ENCODE measurements at regions not wholly inside any gene's neighbourhood (a gene's known extent, or its start where the extent isn't known, plus 50 kb on each side); places are given as distances from the start of the nearest gene placed in this dataset.
"Not testable (repeated sequence)": the region's sequence is repeated elsewhere in the genome, so short reads cannot be mapped to it uniquely, and the experiment has no call there.

GRCh38 chr4:93912146-93912545 lies 83.6 kb downstream of the ATOH1 start:
- no peaks in the 10 kb centered on the region for H3K4me1 Mint-ChIP-seq
- H3K9me3 ChIP-seq (ENCODE audit: control insufficient read depth, insufficient read depth, low read length) = no peaks in the 10 kb centered on the region
- H3K27ac ChIP-seq (ENCODE audit: low read length) = no peak overlapping the region
- WGBS (ENCODE audit: insufficient coverage) = no CpG with 5 or more reads among the region's 2 CpGs
- H3K27me3 ChIP-seq (ENCODE audit: control insufficient read depth, insufficient read depth, low read length) = no peaks in the 10 kb centered on the region
- DNase-seq = no peak
- H3K4me1 ChIP-seq (ENCODE audit: control insufficient read depth, insufficient read depth, low read length) = no peaks in the 10 kb centered on the region
- no peaks in the 10 kb centered on the region for H3K36me3 ChIP-seq (ENCODE audit: control insufficient read depth, insufficient read depth, low read length)
- H3K27me3 Mint-ChIP-seq (ENCODE audit: low read depth in 2 of 2) = no peaks in the 10 kb centered on the region
- intact Hi-C loops (cut with micrococcal nuclease) = no loop called here
- H3K4me3 ChIP-seq (ENCODE audit: low read length) = no peak overlapping the region
- no peaks in the 10 kb centered on the region for H3K36me3 Mint-ChIP-seq
- H3K4me3 Mint-ChIP-seq = no peak overlapping the region
- no peak for ATAC-seq
- no peak for TF ChIP-seq CTCF (IDR thresholded peaks at IDR 0.05)
- no peak overlapping the region for H3K27ac Mint-ChIP-seq
- peaks cover 3 to 9% of the 10 kb centered on the region in 2 donors for H3K9me3 Mint-ChIP-seq

GRCh38 chr4:93918856-93919255 lies 90.3 kb downstream of the ATOH1 start:
- H3K9me3 Mint-ChIP-seq = peaks cover 9% of the 10 kb centered on the region in 2 donors
- H3K27ac ChIP-seq (ENCODE audit: low read length) = no peak overlapping the region
- intact Hi-C loops (cut with micrococcal nuclease) = no loop called here
- H3K36me3 ChIP-seq (ENCODE audit: control insufficient read depth, insufficient read depth, low read length) = no peaks in the 10 kb centered on the region
- no peaks in the 10 kb centered on the region for H3K27me3 Mint-ChIP-seq (ENCODE audit: low read depth in 2 of 2)
- H3K4me3 Mint-ChIP-seq = no peak overlapping the region
- no peak overlapping the region for H3K4me3 ChIP-seq (ENCODE audit: low read length)
- H3K9me3 ChIP-seq (ENCODE audit: control insufficient read depth, insufficient read depth, low read length) = no peaks in the 10 kb centered on the region
- no peaks in the 10 kb centered on the region for H3K4me1 ChIP-seq (ENCODE audit: control insufficient read depth, insufficient read depth, low read length)
- 45% methylated on average over 2 of the region's 2 CpGs for WGBS (ENCODE audit: insufficient coverage)
- no peaks in the 10 kb centered on the region for H3K4me1 Mint-ChIP-seq
- no peaks in the 10 kb centered on the region for H3K27me3 ChIP-seq (ENCODE audit: control insufficient read depth, insufficient read depth, low read length)
- TF ChIP-seq CTCF (IDR thresholded peaks at IDR 0.05) = no peak
- no peak overlapping the region for H3K27ac Mint-ChIP-seq
- no peaks in the 10 kb centered on the region for H3K36me3 Mint-ChIP-seq
- DNase-seq (no peak), ATAC-seq (no peak)

GRCh38 chr4:93923570-93923969 lies 95.0 kb downstream of the ATOH1 start:
- intact Hi-C loops (cut with micrococcal nuclease); H3K27ac ChIP-seq (ENCODE audit: low read length); H3K4me1 ChIP-seq (ENCODE audit: control insufficient read depth, insufficient read depth, low read length); DNase-seq; H3K4me3 Mint-ChIP-seq; H3K36me3 ChIP-seq (ENCODE audit: control insufficient read depth, insufficient read depth, low read length); H3K27me3 ChIP-seq (ENCODE audit: control insufficient read depth, insufficient read depth, low read length); H3K27me3 Mint-ChIP-seq (ENCODE audit: low read depth in 2 of 2); H3K36me3 Mint-ChIP-seq; H3K4me1 Mint-ChIP-seq; H3K4me3 ChIP-seq (ENCODE audit: low read length); ATAC-seq; H3K9me3 ChIP-seq (ENCODE audit: control insufficient read depth, insufficient read depth, low read length); H3K27ac Mint-ChIP-seq: not testable (repeated sequence)
- peaks cover 8 to 21% of the 10 kb centered on the region in 2 donors for H3K9me3 Mint-ChIP-seq
- WGBS (ENCODE audit: insufficient coverage) = 91% methylated on average over 1 of the region's 2 CpGs

DNA sequence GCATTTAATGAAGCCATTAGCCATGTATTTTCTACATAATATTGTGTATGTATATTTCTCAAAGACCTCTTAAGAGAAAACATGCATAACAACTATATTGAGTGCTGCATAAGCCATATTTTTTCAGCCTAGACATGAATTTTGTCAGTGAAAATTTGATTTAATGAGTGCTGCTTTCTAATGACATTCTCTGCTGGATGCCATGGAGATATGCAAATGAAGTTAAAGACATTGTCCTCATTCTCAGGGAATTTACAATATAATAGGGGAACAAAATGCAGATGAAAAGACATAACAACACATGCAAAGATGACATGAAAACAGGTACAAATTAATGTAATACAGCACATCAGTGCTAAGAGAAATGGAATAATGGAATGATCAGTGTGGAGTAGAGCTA lies 118.7 kb downstream of the ATOH1 start:
- intact Hi-C loops (cut with micrococcal nuclease) = no loop called here
- H3K4me3 Mint-ChIP-seq = no peak overlapping the region
- TF ChIP-seq CTCF (IDR thresholded peaks at IDR 0.05) = no peak
- no peak overlapping the region for H3K4me3 ChIP-seq (ENCODE audit: low read length)
- no peaks in the 10 kb centered on the region for H3K4me1 ChIP-seq (ENCODE audit: control insufficient read depth, insufficient read depth, low read length)
- no peak for ATAC-seq
- no peak for DNase-seq
- H3K27me3 ChIP-seq (ENCODE audit: control insufficient read depth, insufficient read depth, low read length) = no peaks in the 10 kb centered on the region
- H3K27ac ChIP-seq (ENCODE audit: low read length) = no peak overlapping the region
- no peaks in the 10 kb centered on the region for H3K36me3 Mint-ChIP-seq
- H3K9me3 ChIP-seq (ENCODE audit: control insufficient read depth, insufficient read depth, low read length) = no peaks in the 10 kb centered on the region
- H3K9me3 Mint-ChIP-seq = peaks cover 9 to 19% of the 10 kb centered on the region in 2 donors
- no peaks in the 10 kb centered on the region for H3K4me1 Mint-ChIP-seq
- no peaks in the 10 kb centered on the region for H3K27me3 Mint-ChIP-seq (ENCODE audit: low read depth in 2 of 2)
- H3K27ac Mint-ChIP-seq = no peak overlapping the region
- no peaks in the 10 kb centered on the region for H3K36me3 ChIP-seq (ENCODE audit: control insufficient read depth, insufficient read depth, low read length)

DNA sequence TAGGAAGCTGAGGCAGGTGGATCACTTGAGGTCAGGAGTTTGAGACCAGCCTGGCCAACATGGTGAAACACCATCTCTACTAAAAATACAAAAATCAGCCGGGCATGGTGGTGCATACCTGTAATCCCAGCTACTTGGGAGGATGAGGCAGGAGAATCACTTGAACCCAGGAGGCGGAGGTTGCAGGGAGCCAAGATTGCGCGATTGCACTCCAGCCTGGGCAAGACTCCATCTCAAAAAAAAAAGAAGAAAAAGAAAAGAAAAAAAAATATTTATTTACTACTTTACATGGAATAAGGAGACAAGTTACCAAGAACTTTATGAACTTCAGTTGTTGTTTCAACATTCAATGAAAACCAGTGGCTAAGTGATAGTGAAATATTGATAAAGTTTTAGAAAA lies 121.7 kb downstream of the ATOH1 start:
- H3K4me3 Mint-ChIP-seq; H3K36me3 Mint-ChIP-seq; H3K4me1 Mint-ChIP-seq; ATAC-seq; H3K27ac ChIP-seq (ENCODE audit: low read length); H3K27ac Mint-ChIP-seq; H3K9me3 ChIP-seq (ENCODE audit: control insufficient read depth, insufficient read depth, low read length); H3K36me3 ChIP-seq (ENCODE audit: control insufficient read depth, insufficient read depth, low read length); intact Hi-C loops (cut with micrococcal nuclease); H3K27me3 Mint-ChIP-seq (ENCODE audit: low read depth in 2 of 2); DNase-seq; H3K4me1 ChIP-seq (ENCODE audit: control insufficient read depth, insufficient read depth, low read length); H3K27me3 ChIP-seq (ENCODE audit: control insufficient read depth, insufficient read depth, low read length); H3K4me3 ChIP-seq (ENCODE audit: low read length): not testable (repeated sequence)
- 85% methylated on average over 2 of the region's 4 CpGs for WGBS (ENCODE audit: insufficient coverage)
- H3K9me3 Mint-ChIP-seq = peaks cover 11 to 24% of the 10 kb centered on the region in 2 donors

Data from natural killer cell (primary cell).